ENCODE measurements at regions not wholly inside any gene's neighbourhood (a gene's known extent, or its start where the extent isn't known, plus 50 kb on each side); places are given as distances from the start of the nearest gene placed in this dataset.

DNA sequence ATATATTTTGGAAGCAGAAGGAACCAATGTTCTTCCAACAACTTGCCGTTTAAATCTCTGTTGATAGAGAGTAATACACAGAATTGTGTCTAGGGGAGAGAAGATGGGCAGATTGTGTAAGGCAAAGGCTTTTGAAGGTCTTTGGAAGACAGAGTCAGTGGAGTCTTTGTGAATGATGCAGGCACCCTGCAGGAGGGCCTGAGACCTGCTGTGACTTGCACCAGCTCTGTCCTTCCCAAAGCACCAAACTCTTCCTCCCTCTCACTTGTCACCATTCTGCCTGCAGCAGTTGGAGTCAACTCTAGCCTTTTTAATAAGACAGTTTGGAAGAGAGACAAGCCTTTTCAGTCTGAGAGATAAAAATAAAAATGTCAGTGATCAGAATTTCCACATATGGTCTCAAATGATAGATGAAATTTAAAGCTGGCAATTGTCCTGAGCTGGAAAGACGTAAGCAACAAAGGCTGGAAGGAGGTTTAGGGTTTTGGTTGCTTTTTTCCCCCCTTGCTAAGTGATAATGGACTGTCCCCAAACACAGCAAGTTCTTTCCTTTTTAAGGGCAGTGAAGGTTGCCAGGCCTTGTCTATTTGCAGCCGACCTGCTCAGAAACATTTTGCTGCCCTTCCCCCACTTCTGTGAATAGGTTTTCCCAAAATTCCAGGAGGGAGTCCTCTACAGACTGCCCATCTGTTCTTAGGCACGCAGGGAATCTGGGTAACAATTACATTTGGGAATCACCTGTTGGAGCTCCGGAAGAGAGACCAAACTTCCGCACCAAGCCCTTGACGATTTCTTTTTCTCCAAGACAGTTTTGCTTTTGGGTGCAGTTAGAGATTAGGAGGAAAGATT, 103.0 kb upstream of the NTF3 start:
- Mint-ChIP-seq H3K9me3 (ENCODE audit: unreplicated experiment) (peaks cover 12% of the 10 kb centered on the region), H3K27me3 (ENCODE audit: insufficient read depth, unreplicated experiment) (no peaks in the 10 kb centered on the region), H3K4me1 (ENCODE audit: low read depth, unreplicated experiment) (peaks cover 10% of the 10 kb centered on the region), H3K27ac (ENCODE audit: unreplicated experiment) (no peak overlapping the region), H3K4me3 (ENCODE audit: unreplicated experiment) (no peak overlapping the region), H3K36me3 (ENCODE audit: insufficient read depth, unreplicated experiment) (no peaks in the 10 kb centered on the region)
- Histone ChIP-seq H3K36me3 (ENCODE audit: control insufficient read depth, insufficient read depth, low read length) (no peaks in the 10 kb centered on the region), H3K27me3 (replicated peaks; ENCODE audit: control insufficient read depth, insufficient read depth, low read length) (no peaks in the 10 kb centered on the region), H3K4me1 (no peaks in the 10 kb centered on the region), H3K9me3 (peaks cover 10% of the 10 kb centered on the region; the same call in 1 of the 2 replicates), H3K4me3 (ENCODE audit: low read depth, low read length) (no peak overlapping the region)
- BruUV-seq (replicated peaks), result no TSS peak
- intact Hi-C loops (cut with micrococcal nuclease; ENCODE audit: unreplicated experiment), result no loop called here
- TF ChIP-seq, protein P1, sequence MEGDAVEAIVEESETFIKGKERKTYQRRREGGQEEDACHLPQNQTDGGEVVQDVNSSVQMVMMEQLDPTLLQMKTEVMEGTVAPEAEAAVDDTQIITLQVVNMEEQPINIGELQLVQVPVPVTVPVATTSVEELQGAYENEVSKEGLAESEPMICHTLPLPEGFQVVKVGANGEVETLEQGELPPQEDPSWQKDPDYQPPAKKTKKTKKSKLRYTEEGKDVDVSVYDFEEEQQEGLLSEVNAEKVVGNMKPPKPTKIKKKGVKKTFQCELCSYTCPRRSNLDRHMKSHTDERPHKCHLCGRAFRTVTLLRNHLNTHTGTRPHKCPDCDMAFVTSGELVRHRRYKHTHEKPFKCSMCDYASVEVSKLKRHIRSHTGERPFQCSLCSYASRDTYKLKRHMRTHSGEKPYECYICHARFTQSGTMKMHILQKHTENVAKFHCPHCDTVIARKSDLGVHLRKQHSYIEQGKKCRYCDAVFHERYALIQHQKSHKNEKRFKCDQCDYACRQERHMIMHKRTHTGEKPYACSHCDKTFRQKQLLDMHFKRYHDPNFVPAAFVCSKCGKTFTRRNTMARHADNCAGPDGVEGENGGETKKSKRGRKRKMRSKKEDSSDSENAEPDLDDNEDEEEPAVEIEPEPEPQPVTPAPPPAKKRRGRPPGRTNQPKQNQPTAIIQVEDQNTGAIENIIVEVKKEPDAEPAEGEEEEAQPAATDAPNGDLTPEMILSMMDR (IDR thresholded peaks at IDR 0.05; ENCODE audit: insufficient read depth in 1 of 2, low read depth in 1 of 2, low read length in 1 of 2, severe bottlenecking in 1 of 2, unreplicated experiment in 1 of 2), result no peak
- POLR2A ChIA-PET, result interaction anchor here (0.6 kb wide), 1 partner anchor 24 kb away, joined by 3 read pairs; no protein-coding TSS in a partner anchor
- DNase-seq, result no peak
- CTCF ChIA-PET, result no interaction called here

DNA sequence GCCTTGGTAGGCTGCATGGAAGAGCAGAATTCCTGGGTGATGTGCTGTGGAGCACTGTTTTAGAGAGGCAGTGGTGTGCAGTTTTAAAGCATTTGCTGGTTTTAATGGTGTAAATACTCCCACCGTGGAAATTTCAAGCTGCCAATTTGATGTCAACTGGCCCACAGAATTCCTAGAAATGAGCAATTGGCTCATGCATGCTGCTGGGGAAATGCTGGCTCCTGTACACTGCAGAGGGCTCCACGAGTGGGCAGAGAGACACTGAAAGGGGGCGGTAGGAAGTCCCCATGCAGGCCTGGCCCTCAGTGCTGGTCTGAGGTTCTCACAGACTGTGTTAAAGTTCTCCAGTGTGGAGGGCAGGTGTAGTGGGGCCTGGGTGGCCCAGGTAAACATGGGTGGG, 99.4 kb upstream of the NTF3 start:
- no peak for DNase-seq
- BruUV-seq (replicated peaks), result no TSS peak
- peaks cover 10% of the 10 kb centered on the region for H3K4me1 Mint-ChIP-seq (ENCODE audit: low read depth, unreplicated experiment)
- H3K27me3 ChIP-seq (replicated peaks; ENCODE audit: control insufficient read depth, insufficient read depth, low read length), result no peaks in the 10 kb centered on the region
- H3K27ac Mint-ChIP-seq (ENCODE audit: unreplicated experiment), result no peak overlapping the region
- TF ChIP-seq, protein P1 (IDR thresholded peaks at IDR 0.05; ENCODE audit: insufficient read depth in 1 of 2, low read depth in 1 of 2, low read length in 1 of 2, severe bottlenecking in 1 of 2, unreplicated experiment in 1 of 2), result no peak
- H3K36me3 ChIP-seq (ENCODE audit: control insufficient read depth, insufficient read depth, low read length), result no peaks in the 10 kb centered on the region
- H3K9me3 Mint-ChIP-seq (ENCODE audit: unreplicated experiment), result no peaks in the 10 kb centered on the region
- no peaks in the 10 kb centered on the region for H3K4me1 ChIP-seq
- H3K27me3 Mint-ChIP-seq (ENCODE audit: insufficient read depth, unreplicated experiment), result no peaks in the 10 kb centered on the region
- ChIA-PET POLR2A (no interaction called here), CTCF (no interaction called here)
- H3K4me3 ChIP-seq (ENCODE audit: low read depth, low read length), result no peak overlapping the region
- H3K4me3 Mint-ChIP-seq (ENCODE audit: unreplicated experiment), result no peak overlapping the region
- intact Hi-C loops (cut with micrococcal nuclease; ENCODE audit: unreplicated experiment), result no loop called here
- H3K36me3 Mint-ChIP-seq (ENCODE audit: insufficient read depth, unreplicated experiment), result no peaks in the 10 kb centered on the region
- H3K9me3 ChIP-seq, result no peaks in the 10 kb centered on the region

DNA sequence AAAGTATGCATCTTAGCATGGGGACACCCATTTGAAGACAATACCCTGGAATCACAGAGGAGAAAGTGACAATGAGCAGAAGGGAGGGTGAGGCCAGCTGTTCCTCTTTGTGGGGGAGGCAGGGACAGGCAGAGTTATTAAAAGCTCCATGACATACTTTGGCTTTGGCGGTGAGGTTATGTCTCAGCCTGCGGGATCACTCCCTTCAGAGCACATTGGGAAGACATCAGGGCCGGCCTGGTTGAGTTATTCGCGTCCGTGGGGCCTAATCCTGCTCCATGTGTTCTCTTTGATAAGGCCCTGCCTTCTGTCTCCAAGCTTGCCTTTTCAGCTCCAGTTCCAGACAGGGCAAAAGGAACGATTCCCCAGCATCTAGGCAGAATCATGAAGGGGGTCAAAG, 98.8 kb upstream of the NTF3 start:
- Mint-ChIP-seq H3K36me3 (ENCODE audit: insufficient read depth, unreplicated experiment) (no peaks in the 10 kb centered on the region), H3K9me3 (ENCODE audit: unreplicated experiment) (no peaks in the 10 kb centered on the region), H3K4me3 (ENCODE audit: unreplicated experiment) (no peak overlapping the region), H3K27ac (ENCODE audit: unreplicated experiment) (no peak overlapping the region), H3K4me1 (ENCODE audit: low read depth, unreplicated experiment) (peaks cover 10% of the 10 kb centered on the region), H3K27me3 (ENCODE audit: insufficient read depth, unreplicated experiment) (no peaks in the 10 kb centered on the region)
- Histone ChIP-seq H3K4me3 (ENCODE audit: low read depth, low read length) (no peak overlapping the region), H3K36me3 (ENCODE audit: control insufficient read depth, insufficient read depth, low read length) (no peaks in the 10 kb centered on the region), H3K27me3 (replicated peaks; ENCODE audit: control insufficient read depth, insufficient read depth, low read length) (no peaks in the 10 kb centered on the region), H3K4me1 (no peaks in the 10 kb centered on the region), H3K9me3 (no peaks in the 10 kb centered on the region)
- POLR2A ChIA-PET, result no interaction called here
- DNase-seq, result no peak
- CTCF ChIA-PET, result no interaction called here
- intact Hi-C loops (cut with micrococcal nuclease; ENCODE audit: unreplicated experiment), result no loop called here
- BruUV-seq (replicated peaks), result no TSS peak
- TF ChIP-seq, protein P1 (IDR thresholded peaks at IDR 0.05; ENCODE audit: insufficient read depth in 1 of 2, low read depth in 1 of 2, low read length in 1 of 2, severe bottlenecking in 1 of 2, unreplicated experiment in 1 of 2), result no peak
